ENCODE measurements at regions not wholly inside any gene's neighbourhood (a gene's known extent, or its start where the extent isn't known, plus 50 kb on each side); places are given as distances from the start of the nearest gene placed in this dataset.

DNA sequence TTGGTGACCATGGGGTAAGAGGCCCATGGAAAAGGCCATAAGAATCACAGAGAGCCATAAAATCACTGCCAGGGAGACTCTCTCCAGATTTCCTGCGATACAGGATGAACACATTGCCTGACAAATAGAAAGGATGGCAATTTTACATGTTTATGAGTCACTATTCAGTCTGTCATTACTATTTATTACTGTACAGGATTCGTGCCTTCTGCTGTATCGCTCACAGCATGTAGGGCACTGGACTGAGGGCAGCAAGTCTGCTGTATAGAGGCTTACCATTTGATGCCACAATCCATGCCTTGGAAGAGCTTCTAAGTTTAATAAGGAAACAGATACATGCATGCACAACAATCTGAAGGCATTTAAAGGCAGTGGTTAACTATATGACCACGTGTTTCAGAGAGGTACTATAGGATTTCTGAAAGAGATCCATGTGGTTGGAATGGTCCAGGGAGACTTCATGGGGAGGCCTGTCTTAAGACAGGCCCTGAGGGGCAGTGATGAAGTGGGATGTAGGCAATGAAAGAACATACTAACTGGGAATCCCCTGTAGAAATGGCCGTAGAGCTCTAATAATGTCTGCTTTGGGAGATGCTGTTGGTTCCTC lies 702.4 kb upstream of the RAB6C start:
- ATAC-seq: no peak
- Mint-ChIP-seq H3K27ac (no peak overlapping the region), H3K4me3 (no peak overlapping the region), H3K9me3 (peaks cover 17% of the 10 kb centered on the region), H3K4me1 (no peaks in the 10 kb centered on the region), H3K36me3 (peaks cover 4% of the 10 kb centered on the region; the same call in 1 of the 2 replicates), H3K27me3 (ENCODE audit: low read depth) (no peaks in the 10 kb centered on the region)
- POLR2A ChIA-PET: no interaction called here
- CTCF ChIA-PET: no interaction called here
- no peak for TF ChIP-seq ZNF671 (CRISPR knock-in tag; IDR thresholded peaks at IDR 0.05)
- TF ChIP-seq, protein P1, sequence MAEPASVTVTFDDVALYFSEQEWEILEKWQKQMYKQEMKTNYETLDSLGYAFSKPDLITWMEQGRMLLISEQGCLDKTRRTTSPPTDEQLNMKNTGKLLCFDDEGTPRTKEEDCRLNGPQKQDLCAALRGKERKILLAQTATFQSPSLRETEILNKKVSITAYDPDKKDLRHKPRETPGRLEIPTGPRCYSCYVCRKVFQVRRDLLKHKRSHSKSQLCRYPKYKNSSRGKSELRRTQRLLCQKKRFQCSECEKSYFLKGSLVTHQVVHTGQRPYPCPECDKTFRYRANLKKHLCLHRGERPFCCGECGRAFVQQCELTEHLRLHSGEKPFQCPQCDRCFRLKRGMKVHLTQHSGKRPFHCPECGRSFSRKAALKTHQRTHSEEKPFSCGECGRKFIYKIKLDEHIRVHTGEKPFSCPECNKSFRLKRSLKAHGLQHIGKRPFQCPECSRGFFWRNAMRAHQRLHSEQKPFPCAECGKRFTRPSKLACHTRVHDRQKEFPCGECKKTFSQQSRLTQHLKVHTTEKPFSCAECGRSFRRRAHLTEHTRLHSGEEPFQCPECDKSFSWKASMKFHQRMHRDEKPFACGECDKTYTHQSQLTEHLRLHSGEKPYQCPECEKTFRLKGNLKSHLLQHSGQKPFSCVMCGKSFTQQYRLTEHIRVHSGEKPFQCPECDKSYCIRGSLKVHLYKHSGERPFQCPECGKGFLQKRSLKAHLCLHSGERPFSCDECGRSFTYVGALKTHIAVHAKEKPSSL (CRISPR knock-in tag; conservative IDR thresholded peaks at IDR 0.05): no peak
- no peak for TF ChIP-seq PREB (CRISPR knock-in tag; IDR thresholded peaks at IDR 0.05; ENCODE audit: borderline replicate concordance)
- TF ChIP-seq, protein P2, sequence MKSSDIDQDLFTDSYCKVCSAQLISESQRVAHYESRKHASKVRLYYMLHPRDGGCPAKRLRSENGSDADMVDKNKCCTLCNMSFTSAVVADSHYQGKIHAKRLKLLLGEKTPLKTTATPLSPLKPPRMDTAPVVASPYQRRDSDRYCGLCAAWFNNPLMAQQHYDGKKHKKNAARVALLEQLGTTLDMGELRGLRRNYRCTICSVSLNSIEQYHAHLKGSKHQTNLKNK (CRISPR knock-in tag; IDR thresholded peaks at IDR 0.05): no peak
- TF ChIP-seq AFF4 (CRISPR knock-in tag; IDR thresholded peaks at IDR 0.05; ENCODE audit: borderline replicate concordance): no peak
- TF ChIP-seq, protein P3, sequence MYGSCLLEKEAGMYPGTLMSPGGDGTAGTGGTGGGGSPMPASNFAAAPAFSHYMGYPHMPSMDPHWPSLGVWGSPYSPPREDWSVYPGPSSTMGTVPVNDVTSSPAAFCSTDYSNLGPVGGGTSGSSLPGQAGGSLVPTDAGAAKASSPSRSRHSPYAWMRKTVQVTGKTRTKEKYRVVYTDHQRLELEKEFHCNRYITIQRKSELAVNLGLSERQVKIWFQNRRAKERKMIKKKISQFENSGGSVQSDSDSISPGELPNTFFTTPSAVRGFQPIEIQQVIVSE (CRISPR knock-in tag; IDR thresholded peaks at IDR 0.05; ENCODE audit: borderline replicate concordance): no peak
- TF ChIP-seq NR1H2 (CRISPR knock-in tag; IDR thresholded peaks at IDR 0.05): no peak
- TF ChIP-seq FOXK1 (CRISPR knock-in tag; IDR thresholded peaks at IDR 0.05): no peak
- TF ChIP-seq ZNF138 (CRISPR knock-in tag; conservative IDR thresholded peaks at IDR 0.05): no peak
- TF ChIP-seq, protein P4, sequence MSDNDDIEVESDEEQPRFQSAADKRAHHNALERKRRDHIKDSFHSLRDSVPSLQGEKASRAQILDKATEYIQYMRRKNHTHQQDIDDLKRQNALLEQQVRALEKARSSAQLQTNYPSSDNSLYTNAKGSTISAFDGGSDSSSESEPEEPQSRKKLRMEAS (CRISPR knock-in tag; IDR thresholded peaks at IDR 0.05): no peak
- TF ChIP-seq ESRRA (CRISPR knock-in tag; IDR thresholded peaks at IDR 0.05; ENCODE audit: borderline replicate concordance): no peak
- no peak for TF ChIP-seq ZNF121 (CRISPR knock-in tag; IDR thresholded peaks at IDR 0.05)
- no peak for TF ChIP-seq GRHL2 (CRISPR knock-in tag; IDR thresholded peaks at IDR 0.05; ENCODE audit: insufficient replicate concordance, severe bottlenecking)
- TF ChIP-seq SP1 (CRISPR knock-in tag; conservative IDR thresholded peaks at IDR 0.05): no peak
- no peak for TF ChIP-seq ZBTB21 (CRISPR knock-in tag; IDR thresholded peaks at IDR 0.05; ENCODE audit: borderline replicate concordance)
- TF ChIP-seq TEAD4 (CRISPR knock-in tag; IDR thresholded peaks at IDR 0.05): no peak
- no peak for TF ChIP-seq KAT7 (CRISPR knock-in tag; IDR thresholded peaks at IDR 0.05; ENCODE audit: borderline replicate concordance)
- no peak for TF ChIP-seq ATF3 (CRISPR knock-in tag; conservative IDR thresholded peaks at IDR 0.05)
- TF ChIP-seq NR3C1 (CRISPR knock-in tag; conservative IDR thresholded peaks at IDR 0.05; ENCODE audit: low read depth): no peak
- no peak for TF ChIP-seq ZNF532 (CRISPR knock-in tag; IDR thresholded peaks at IDR 0.05; ENCODE audit: borderline replicate concordance)
- DNase-seq (ENCODE audit: low spot score): no peak
